Keratinocyte (primary cell): ENCODE measurements at regions not wholly inside any gene's neighbourhood (a gene's known extent, or its start where the extent isn't known, plus 50 kb on each side); places are given as distances from the start of the nearest gene placed in this dataset.

Source experiments
- DNase-seq: peaks from one replicate; pipeline ENCODE4 v3.0.0-alpha.2; 2011; ENCODE audit warnings: low read depth, missing footprints, low spot score
- FAIRE-seq: peaks from 2 replicates; lab custom pipeline; 2011; peaks lifted over from hg19 to GRCh38; lab: Jason Lieb, UNC
- H2AFZ ChIP-seq: 2 replicates; pipeline ENCODE4 v1.6.0; 2012; ENCODE audit warnings: low read length, control low read depth, inconsistent platforms; ENCODE audit not compliant: control insufficient read depth
- H3K27ac ChIP-seq: 2 replicates; pipeline ENCODE4 v1.5.1; 2011; ENCODE audit warnings: low read length; ENCODE audit not compliant: control insufficient read depth, insufficient read depth
- H3K27me3 ChIP-seq: 3 replicates; pipeline ENCODE4 v1.6.0; 2011; ENCODE audit warnings: low read length; ENCODE audit not compliant: control insufficient read depth, insufficient read depth; ENCODE audit errors: extremely low read depth
- H3K36me3 ChIP-seq, 2 experiments: 2 replicates in 1 of 2; 3 replicates in 1 of 2; pipeline ENCODE4 v1.5.1; 2011; ENCODE audit warnings: low read length in 2 of 2, mild to moderate bottlenecking in 1 of 2; ENCODE audit not compliant: control insufficient read depth in 2 of 2, insufficient read depth in 2 of 2; ENCODE audit errors: extremely low read depth in 1 of 2
- H3K4me1 ChIP-seq: 3 replicates; pipeline ENCODE4 v1.5.1; 2011; ENCODE audit warnings: low read length; ENCODE audit not compliant: control insufficient read depth, insufficient read depth; ENCODE audit errors: extremely low read depth
- H3K4me2 ChIP-seq: 3 replicates; pipeline ENCODE4 v1.6.0; 2011; ENCODE audit warnings: low read depth, low read length; ENCODE audit not compliant: control insufficient read depth, insufficient read depth; ENCODE audit errors: extremely low read depth
- H3K4me3 ChIP-seq, 3 experiments: fragments of 200-600 bp in 1 of 3; sonication (generic) in 1 of 3; 2 replicates in 2 of 3; 3 replicates in 1 of 3; pipeline ENCODE4 v1.5.1; 2011 to 2016; ENCODE audit warnings: low read length in 3 of 3, mild to moderate bottlenecking in 3 of 3, control low read depth in 2 of 3, inconsistent platforms in 1 of 3, low read depth in 1 of 3, mixed read lengths in 1 of 3, mixed run types in 1 of 3, moderate library complexity in 1 of 3; ENCODE audit not compliant: control insufficient read depth in 2 of 3, insufficient read depth in 2 of 3; ENCODE audit errors: extremely low read depth in 1 of 3
- H3K79me2 ChIP-seq: 2 replicates; pipeline ENCODE4 v1.6.0; 2012; ENCODE audit warnings: low read length; ENCODE audit not compliant: control insufficient read depth, insufficient read depth
- H3K9ac ChIP-seq: 3 replicates; pipeline ENCODE4 v1.6.0; 2011; ENCODE audit warnings: low read length; ENCODE audit not compliant: control insufficient read depth, insufficient read depth; ENCODE audit errors: extremely low read depth
- H3K9me1 ChIP-seq: 3 replicates; pipeline ENCODE4 v1.6.0; 2011; ENCODE audit warnings: low read length; ENCODE audit not compliant: control insufficient read depth, insufficient read depth; ENCODE audit errors: extremely low read depth
- H3K9me3 ChIP-seq: 2 replicates; pipeline ENCODE4 v1.5.1; 2012; ENCODE audit warnings: low read depth, low read length; ENCODE audit not compliant: control insufficient read depth
- H4K20me1 ChIP-seq: 3 replicates; pipeline ENCODE4 v1.6.0; 2011; ENCODE audit warnings: low read length; ENCODE audit not compliant: control insufficient read depth, insufficient read depth; ENCODE audit errors: extremely low read depth
- EZH2 ChIP-seq: IDR thresholded peaks from one replicate; pipeline ENCODE4 v1.6.1; 2012; ENCODE audit warnings: inconsistent platforms, mild to moderate bottlenecking, low read length, moderate library complexity
- dilution Hi-C: fragments of 300-500 bp; cut with MboI; formaldehyde crosslinking; loops from one replicate; pipeline ENCODE4 v1.7.0; 2020; ENCODE audit warnings: low sequenced_read_pairs; ENCODE audit not compliant: extremely low pct_ligation_motif_present
- TF ChIP-seq, protein P1 (sequence below), 3 experiments: IDR thresholded peaks in 1 of 3; conservative IDR thresholded peaks in 1 of 3; optimal IDR thresholded peaks in 1 of 3; 2 replicates in 2 of 3; 3 replicates in 1 of 3; pipeline versions ENCODE3 to v1.5.1; 2011; ENCODE audit warnings: low read length in 3 of 3, mild to moderate bottlenecking in 3 of 3, moderate library complexity in 2 of 3, control low read depth in 1 of 3, inconsistent platforms in 1 of 3; ENCODE audit not compliant: insufficient read depth in 2 of 3; ENCODE audit errors: extremely low read depth in 1 of 3

DNA sequence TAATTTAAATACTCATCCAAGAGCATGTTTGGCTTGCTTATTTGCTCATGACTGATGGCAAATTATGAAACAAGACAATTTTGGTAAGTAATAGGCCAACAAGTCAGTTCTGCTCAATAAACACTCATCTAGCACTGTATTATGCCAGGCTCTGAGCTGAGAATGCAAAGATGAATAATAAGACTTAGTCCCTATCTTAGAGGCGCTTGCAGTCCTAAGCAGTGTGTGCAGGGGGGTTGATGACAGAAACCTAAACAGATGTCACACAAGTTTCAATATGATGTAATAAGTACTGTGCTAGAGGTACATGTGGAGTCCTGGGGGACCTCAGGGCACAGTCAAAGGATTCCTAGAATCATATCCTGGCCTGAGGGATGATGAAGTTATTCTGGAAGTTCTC is 287.6 kb upstream of the ADRA1B start:
- FAIRE-seq (no peak), DNase-seq (no peak)
- no peaks in the 10 kb centered on the region for H3K79me2 ChIP-seq
- H2AFZ ChIP-seq = no peak overlapping the region
- H3K4me3 ChIP-seq = no peak overlapping the region
- no peaks in the 10 kb centered on the region for H3K27me3 ChIP-seq
- TF ChIP-seq, protein P1, sequence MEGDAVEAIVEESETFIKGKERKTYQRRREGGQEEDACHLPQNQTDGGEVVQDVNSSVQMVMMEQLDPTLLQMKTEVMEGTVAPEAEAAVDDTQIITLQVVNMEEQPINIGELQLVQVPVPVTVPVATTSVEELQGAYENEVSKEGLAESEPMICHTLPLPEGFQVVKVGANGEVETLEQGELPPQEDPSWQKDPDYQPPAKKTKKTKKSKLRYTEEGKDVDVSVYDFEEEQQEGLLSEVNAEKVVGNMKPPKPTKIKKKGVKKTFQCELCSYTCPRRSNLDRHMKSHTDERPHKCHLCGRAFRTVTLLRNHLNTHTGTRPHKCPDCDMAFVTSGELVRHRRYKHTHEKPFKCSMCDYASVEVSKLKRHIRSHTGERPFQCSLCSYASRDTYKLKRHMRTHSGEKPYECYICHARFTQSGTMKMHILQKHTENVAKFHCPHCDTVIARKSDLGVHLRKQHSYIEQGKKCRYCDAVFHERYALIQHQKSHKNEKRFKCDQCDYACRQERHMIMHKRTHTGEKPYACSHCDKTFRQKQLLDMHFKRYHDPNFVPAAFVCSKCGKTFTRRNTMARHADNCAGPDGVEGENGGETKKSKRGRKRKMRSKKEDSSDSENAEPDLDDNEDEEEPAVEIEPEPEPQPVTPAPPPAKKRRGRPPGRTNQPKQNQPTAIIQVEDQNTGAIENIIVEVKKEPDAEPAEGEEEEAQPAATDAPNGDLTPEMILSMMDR (optimal IDR thresholded peaks at IDR 0.05 in 1 of 3, IDR thresholded peaks at IDR 0.05 in 1 of 3, conservative IDR thresholded peaks at IDR 0.05 in 1 of 3; ENCODE audit: extremely low read depth in 1 of 3, insufficient read depth in 2 of 3, low read length in 3 of 3) = no peak
- no peak for TF ChIP-seq EZH2
- H3K4me1 ChIP-seq = no peaks in the 10 kb centered on the region
- no peaks in the 10 kb centered on the region for H3K36me3 ChIP-seq
- H3K4me2 ChIP-seq = no peak overlapping the region
- no peaks in the 10 kb centered on the region for H4K20me1 ChIP-seq
- no peak overlapping the region for H3K27ac ChIP-seq
- no peaks in the 10 kb centered on the region for H3K9me3 ChIP-seq
- H3K9ac ChIP-seq = no peak overlapping the region
- H3K9me1 ChIP-seq = no peaks in the 10 kb centered on the region
- dilution Hi-C loops = no loop called here

DNA sequence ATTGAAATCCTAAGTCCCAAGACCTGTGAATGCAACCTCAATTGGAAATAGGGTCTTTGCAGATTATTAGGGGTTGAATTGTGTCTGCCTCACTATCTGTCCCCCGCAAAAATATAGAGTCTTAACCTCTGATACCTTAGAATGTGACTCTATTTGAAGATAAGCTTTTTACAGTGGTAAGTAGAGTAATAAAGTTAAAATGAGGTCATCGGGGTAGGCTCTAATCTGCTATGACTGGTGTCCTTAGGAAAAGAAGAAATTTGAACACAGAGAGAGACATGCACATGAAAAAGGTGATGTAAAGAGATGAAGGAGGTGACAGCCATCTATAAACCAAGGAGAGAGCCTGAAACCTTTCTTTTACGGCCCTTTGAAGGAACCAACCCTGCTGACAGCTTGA is 287.1 kb upstream of the ADRA1B start:
- H3K27ac ChIP-seq = no peak overlapping the region
- no peak for FAIRE-seq
- H3K9me1 ChIP-seq = no peaks in the 10 kb centered on the region
- no peaks in the 10 kb centered on the region for H3K4me1 ChIP-seq
- no peaks in the 10 kb centered on the region for H3K9me3 ChIP-seq
- no peaks in the 10 kb centered on the region for H4K20me1 ChIP-seq
- no peak overlapping the region for H3K4me3 ChIP-seq
- DNase-seq = no peak
- no peaks in the 10 kb centered on the region for H3K36me3 ChIP-seq
- TF ChIP-seq, protein P1 (optimal IDR thresholded peaks at IDR 0.05 in 1 of 3, IDR thresholded peaks at IDR 0.05 in 1 of 3, conservative IDR thresholded peaks at IDR 0.05 in 1 of 3; ENCODE audit: extremely low read depth in 1 of 3, insufficient read depth in 2 of 3, low read length in 3 of 3) = no peak
- no peaks in the 10 kb centered on the region for H3K27me3 ChIP-seq
- H3K9ac ChIP-seq = no peak overlapping the region
- dilution Hi-C loops = no loop called here
- H2AFZ ChIP-seq = no peak overlapping the region
- H3K4me2 ChIP-seq = no peak overlapping the region
- no peaks in the 10 kb centered on the region for H3K79me2 ChIP-seq
